GM06990 (cell line): ENCODE measurements at regions not wholly inside any gene's neighbourhood (a gene's known extent, or its start where the extent isn't known, plus 50 kb on each side); places are given as distances from the start of the nearest gene placed in this dataset.
"Not testable (repeated sequence)": the region's sequence is repeated elsewhere in the genome, so short reads cannot be mapped to it uniquely, and the experiment has no call there.

Experiments
- DNase-seq: peaks from one replicate; pipeline ENCODE4 v3.0.0-alpha.2; 2011; ENCODE audit not compliant: insufficient read length; ENCODE audit errors: extremely low read depth
- H3K27me3 ChIP-seq: replicated peaks from 2 replicates; pipeline ENCODE4 v1.6.0; 2011; ENCODE audit warnings: low read length; ENCODE audit not compliant: control insufficient read depth, insufficient read depth
- H3K36me3 ChIP-seq: 2 replicates; pipeline ENCODE4 v1.5.1; 2011; ENCODE audit warnings: low read length; ENCODE audit not compliant: control insufficient read depth, insufficient read depth
- H3K4me3 ChIP-seq: replicated peaks from 2 replicates; pipeline ENCODE4 v1.5.1; 2011; ENCODE audit warnings: low read depth, mild to moderate bottlenecking, control low read depth, low read length
- CTCF ChIP-seq: IDR thresholded peaks from 2 replicates; pipeline ENCODE4 v1.5.1; 2011; ENCODE audit warnings: low read length, control low read depth, mild to moderate bottlenecking, inconsistent platforms; ENCODE audit not compliant: insufficient read depth, poor library complexity, severe bottlenecking

- no peak overlapping the region for H3K4me3 ChIP-seq
- TF ChIP-seq CTCF, result no peak
- DNase-seq, result no peak
- no peaks in the 10 kb centered on the region for H3K36me3 ChIP-seq
- no peaks in the 10 kb centered on the region for H3K27me3 ChIP-seq
These were observed 69.1 kb upstream of the ADTRP start for GRCh38 chr6:11847515-11848345.

- not testable (repeated sequence) for H3K27me3 ChIP-seq, H3K36me3 ChIP-seq, H3K4me3 ChIP-seq, DNase-seq
These were observed 68.5 kb upstream of the ADTRP start for GRCh38 chr6:11847068-11847467.

GRCh38 chr6:11845664-11846577, 67.3 kb upstream of the ADTRP start:
- H3K36me3 ChIP-seq, result no peaks in the 10 kb centered on the region
- DNase-seq, result no peak
- no peak for TF ChIP-seq CTCF
- no peaks in the 10 kb centered on the region for H3K27me3 ChIP-seq
- no peak overlapping the region for H3K4me3 ChIP-seq

DNA sequence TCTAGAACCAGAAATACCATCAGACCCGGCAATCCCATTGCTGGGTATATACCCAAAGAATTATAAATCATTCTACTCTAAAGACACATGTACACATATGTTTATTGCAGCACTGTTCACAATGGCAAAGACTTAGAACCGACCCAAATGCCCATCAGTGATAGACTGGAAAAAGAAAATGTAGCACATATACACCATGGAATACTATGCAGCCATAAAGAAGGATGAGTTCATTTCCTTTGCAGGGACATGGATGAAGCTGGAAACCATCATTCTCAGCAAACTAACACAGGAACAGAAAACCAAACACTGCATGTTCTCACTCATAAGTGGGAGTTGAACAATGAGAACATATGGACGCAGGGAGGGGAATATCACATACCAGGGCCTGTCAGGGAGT, 64.2 kb upstream of the ADTRP start:
- not testable (repeated sequence) for H3K27me3 ChIP-seq, DNase-seq, H3K36me3 ChIP-seq, H3K4me3 ChIP-seq

GRCh38 chr6:11835065-11835464, 56.5 kb upstream of the ADTRP start:
- Histone ChIP-seq H3K36me3 (no peaks in the 10 kb centered on the region), H3K4me3 (no peak overlapping the region), H3K27me3 (no peaks in the 10 kb centered on the region)
- no peak for TF ChIP-seq CTCF
- no peak for DNase-seq

GRCh38 chr6:11833626-11834592, 55.3 kb upstream of the ADTRP start:
- Histone ChIP-seq H3K4me3 (peak overlapping the region; percentile 28; the same call in 1 of the 2 replicates), H3K27me3 (no peaks in the 10 kb centered on the region), H3K36me3 (no peaks in the 10 kb centered on the region)
- peak; percentile 80 for DNase-seq
- no peak for TF ChIP-seq CTCF
